HG02623 (cell line): ENCODE measurements at regions not wholly inside any gene's neighbourhood (a gene's known extent, or its start where the extent isn't known, plus 50 kb on each side); places are given as distances from the start of the nearest gene placed in this dataset.

ENCODE experiments used
- ATAC-seq: cut with Tn5 transposase; IDR thresholded peaks from one replicate; pipeline ENCODE4 v1.9.1; 2021; ENCODE audit warnings: moderate library complexity; ENCODE audit not compliant: unreplicated experiment

GRCh38 chr12:58764100-58764953 is 156.0 kb downstream of the LRIG3 start:
- ATAC-seq: no peak

- ATAC-seq: no peak
Measured at GRCh38 chr12:58765076-58765475, 155.2 kb downstream of the LRIG3 start.

GRCh38 chr12:58765653-58766512 is 154.4 kb downstream of the LRIG3 start:
- ATAC-seq: no peak

- ATAC-seq: no peak
Measured at GRCh38 chr12:58766513-58766870, 153.8 kb downstream of the LRIG3 start.

GRCh38 chr12:58767496-58767895 is 152.8 kb downstream of the LRIG3 start:
- ATAC-seq: no peak

- ATAC-seq: no peak
Measured at GRCh38 chr12:58773986-58774385, 146.3 kb downstream of the LRIG3 start.

GRCh38 chr12:58774731-58775130 is 145.6 kb downstream of the LRIG3 start:
- ATAC-seq: no peak

GRCh38 chr12:58775396-58775795 is 144.9 kb downstream of the LRIG3 start:
- no peak for ATAC-seq

- no peak for ATAC-seq
Measured at GRCh38 chr12:58776144-58776543, 144.2 kb downstream of the LRIG3 start.

GRCh38 chr12:58777815-58778214 is 142.5 kb downstream of the LRIG3 start:
- no peak for ATAC-seq

- no peak for ATAC-seq
Measured at GRCh38 chr12:58781609-58782008, 138.7 kb downstream of the LRIG3 start.

- no peak for ATAC-seq
Measured at GRCh38 chr12:58787021-58787760, 133.1 kb downstream of the LRIG3 start.

- no peak for ATAC-seq
Measured at GRCh38 chr12:58794859-58795258, 125.4 kb downstream of the LRIG3 start.

GRCh38 chr12:58795825-58796224 is 124.5 kb downstream of the LRIG3 start:
- ATAC-seq: no peak

GRCh38 chr12:58801986-58802385 is 118.3 kb downstream of the LRIG3 start:
- no peak for ATAC-seq

GRCh38 chr12:58803908-58804307 is 116.4 kb downstream of the LRIG3 start:
- ATAC-seq: no peak

- peak; percentile 82 for ATAC-seq
Measured at GRCh38 chr12:58804749-58805148, 115.6 kb downstream of the LRIG3 start.

- no peak for ATAC-seq
Measured at GRCh38 chr12:58809064-58809607, 111.2 kb downstream of the LRIG3 start.

- no peak for ATAC-seq
Measured at GRCh38 chr12:58811346-58811745, 109.0 kb downstream of the LRIG3 start.

- ATAC-seq: no peak
Measured at GRCh38 chr12:58812214-58812613, 108.1 kb downstream of the LRIG3 start.

- ATAC-seq: no peak
Measured at GRCh38 chr12:58814036-58814435, 106.3 kb downstream of the LRIG3 start.
